Ishikawa (cell line): ENCODE measurements at regions not wholly inside any gene's neighbourhood (a gene's known extent, or its start where the extent isn't known, plus 50 kb on each side); places are given as distances from the start of the nearest gene placed in this dataset.

Source experiments
- FOXM1 ChIP-seq: IDR thresholded peaks from 2 replicates; pipeline ENCODE4 v1.6.1; 2012; ENCODE audit warnings: low read depth, borderline replicate concordance
- TEAD4 ChIP-seq: IDR thresholded peaks from 2 replicates; pipeline ENCODE4 v1.6.1; 2012

DNA sequence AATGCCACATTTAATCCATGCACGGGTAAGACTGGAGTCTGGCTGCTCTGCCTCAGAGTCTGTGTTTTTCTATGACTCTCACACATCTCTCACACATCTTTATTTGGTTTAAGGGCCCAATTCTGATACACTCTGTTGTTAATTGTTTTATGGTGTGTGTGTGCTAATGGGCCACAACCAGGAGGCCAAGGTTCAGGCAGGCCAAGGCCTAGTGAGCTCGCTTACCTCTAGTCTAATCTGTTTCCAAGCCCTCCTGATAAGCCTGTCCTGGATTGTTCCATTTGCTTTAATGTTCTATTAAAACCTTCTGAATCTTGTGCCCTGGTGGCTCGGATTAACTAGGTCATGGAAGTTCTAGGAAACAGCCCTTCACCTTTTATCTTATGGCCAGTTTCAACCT, 445.4 kb upstream of the DPH6 start:
- TF ChIP-seq FOXM1 = no peak
- no peak for TF ChIP-seq TEAD4
